Breast epithelium (tissue), 3 donors: ENCODE measurements at regions not wholly inside any gene's neighbourhood (a gene's known extent, or its start where the extent isn't known, plus 50 kb on each side); places are given as distances from the start of the nearest gene placed in this dataset.

Experiments used
- POLR2AphosphoS5 ChIP-seq, 3 donors: sonication (generic); formaldehyde crosslinking; IDR thresholded peaks; one replicate each; pipeline ENCODE4 v1.6.1; 2017; ENCODE audit warnings: antibody characterized with exemption in 3 of 3
- TF ChIP-seq, protein P1 (sequence below), 3 donors: fragments of 450-650 bp; IDR thresholded peaks; one replicate each; pipeline ENCODE4 v1.5.1; 2016 to 2017; ENCODE audit warnings: antibody characterized with exemption in 3 of 3, mild to moderate bottlenecking in 3 of 3, moderate library complexity in 3 of 3

DNA sequence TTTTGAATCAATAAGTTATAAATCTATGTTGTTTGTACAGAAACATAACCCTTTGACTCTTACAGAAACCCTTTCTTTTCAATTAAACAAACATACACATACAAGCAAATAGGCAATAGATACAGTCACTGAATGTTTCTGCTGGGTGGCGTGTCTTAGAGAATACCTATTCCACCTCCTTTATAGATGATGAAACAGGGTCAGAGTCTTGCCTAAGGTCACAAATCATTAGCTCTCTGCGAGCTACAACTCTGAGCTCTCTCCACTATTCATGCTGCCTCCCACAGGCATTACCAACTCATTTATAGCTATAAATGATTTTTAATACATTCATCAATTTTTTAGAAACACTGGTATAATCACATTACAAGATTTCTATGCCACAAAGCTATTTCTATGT is 152.6 kb downstream of the RSL24D1 start:
- TF ChIP-seq, protein P1, sequence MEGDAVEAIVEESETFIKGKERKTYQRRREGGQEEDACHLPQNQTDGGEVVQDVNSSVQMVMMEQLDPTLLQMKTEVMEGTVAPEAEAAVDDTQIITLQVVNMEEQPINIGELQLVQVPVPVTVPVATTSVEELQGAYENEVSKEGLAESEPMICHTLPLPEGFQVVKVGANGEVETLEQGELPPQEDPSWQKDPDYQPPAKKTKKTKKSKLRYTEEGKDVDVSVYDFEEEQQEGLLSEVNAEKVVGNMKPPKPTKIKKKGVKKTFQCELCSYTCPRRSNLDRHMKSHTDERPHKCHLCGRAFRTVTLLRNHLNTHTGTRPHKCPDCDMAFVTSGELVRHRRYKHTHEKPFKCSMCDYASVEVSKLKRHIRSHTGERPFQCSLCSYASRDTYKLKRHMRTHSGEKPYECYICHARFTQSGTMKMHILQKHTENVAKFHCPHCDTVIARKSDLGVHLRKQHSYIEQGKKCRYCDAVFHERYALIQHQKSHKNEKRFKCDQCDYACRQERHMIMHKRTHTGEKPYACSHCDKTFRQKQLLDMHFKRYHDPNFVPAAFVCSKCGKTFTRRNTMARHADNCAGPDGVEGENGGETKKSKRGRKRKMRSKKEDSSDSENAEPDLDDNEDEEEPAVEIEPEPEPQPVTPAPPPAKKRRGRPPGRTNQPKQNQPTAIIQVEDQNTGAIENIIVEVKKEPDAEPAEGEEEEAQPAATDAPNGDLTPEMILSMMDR (IDR thresholded peaks at IDR 0.05), result no peak
- no peak for TF ChIP-seq POLR2AphosphoS5 (IDR thresholded peaks at IDR 0.05)
